ENCODE measurements at regions not wholly inside any gene's neighbourhood (a gene's known extent, or its start where the extent isn't known, plus 50 kb on each side); places are given as distances from the start of the nearest gene placed in this dataset.

- TF ChIP-seq GLIS3 (CRISPR knock-in tag; IDR thresholded peaks at IDR 0.05), result no peak
- no peak for TF ChIP-seq ZFP30 (CRISPR knock-in tag; IDR thresholded peaks at IDR 0.05)
- no peak for TF ChIP-seq RARB (CRISPR knock-in tag; IDR thresholded peaks at IDR 0.05)
- TF ChIP-seq ZNF565 (CRISPR knock-in tag; conservative IDR thresholded peaks at IDR 0.05; ENCODE audit: low read depth), result no peak
- TF ChIP-seq ARNTL (CRISPR knock-in tag; IDR thresholded peaks at IDR 0.05; ENCODE audit: borderline replicate concordance, low read depth), result no peak
- TF ChIP-seq ZFP3 (CRISPR knock-in tag; IDR thresholded peaks at IDR 0.05), result no peak
- no peak for TF ChIP-seq ZNF70 (CRISPR knock-in tag; IDR thresholded peaks at IDR 0.05)
- TF ChIP-seq CSDC2 (CRISPR knock-in tag; IDR thresholded peaks at IDR 0.05), result no peak
- no peak for TF ChIP-seq CREB5 (CRISPR knock-in tag; IDR thresholded peaks at IDR 0.05; ENCODE audit: low read depth)
- no peak for TF ChIP-seq ZC3H10 (CRISPR knock-in tag; IDR thresholded peaks at IDR 0.05)
- TF ChIP-seq SNAI2 (CRISPR knock-in tag; IDR thresholded peaks at IDR 0.05), result no peak
- TF ChIP-seq BACH2 (CRISPR knock-in tag; IDR thresholded peaks at IDR 0.05; ENCODE audit: borderline replicate concordance), result no peak
- no peak for TF ChIP-seq TCF4 (CRISPR knock-in tag; IDR thresholded peaks at IDR 0.05; ENCODE audit: borderline replicate concordance)
- no peak for TF ChIP-seq ZNF8 (CRISPR knock-in tag; IDR thresholded peaks at IDR 0.05)
- no peak for TF ChIP-seq POU6F1 (CRISPR knock-in tag; IDR thresholded peaks at IDR 0.05; ENCODE audit: borderline replicate concordance, low read depth)
- TF ChIP-seq PATZ1 (CRISPR knock-in tag; IDR thresholded peaks at IDR 0.05; ENCODE audit: borderline replicate concordance), result no peak
- ATAC-seq, result no peak
These were observed 777.9 kb upstream of the ARRDC4 start for GRCh38 chr15:97182581-97182980.

GRCh38 chr15:97189162-97189780, 771.2 kb upstream of the ARRDC4 start:
- ATAC-seq, result no peak
- TF ChIP-seq TOX (CRISPR knock-in tag; IDR thresholded peaks at IDR 0.05; ENCODE audit: borderline replicate concordance) (no peak), GLIS3 (CRISPR knock-in tag; IDR thresholded peaks at IDR 0.05) (no peak)

GRCh38 chr15:97194750-97195149, 765.8 kb upstream of the ARRDC4 start:
- TF ChIP-seq CREB5 (CRISPR knock-in tag; IDR thresholded peaks at IDR 0.05; ENCODE audit: low read depth), result no peak
- no peak for ATAC-seq

- no peak for ATAC-seq
- TF ChIP-seq ESRRG (CRISPR knock-in tag; IDR thresholded peaks at IDR 0.05) (no peak), ZNF8 (CRISPR knock-in tag; IDR thresholded peaks at IDR 0.05) (no peak), TCF4 (CRISPR knock-in tag; IDR thresholded peaks at IDR 0.05; ENCODE audit: borderline replicate concordance) (no peak), ISL1 (CRISPR knock-in tag; IDR thresholded peaks at IDR 0.05) (no peak), CSDC2 (CRISPR knock-in tag; IDR thresholded peaks at IDR 0.05) (no peak), OSR1 (CRISPR knock-in tag; IDR thresholded peaks at IDR 0.05) (no peak), ZC3H10 (CRISPR knock-in tag; IDR thresholded peaks at IDR 0.05) (no peak), PATZ1 (CRISPR knock-in tag; IDR thresholded peaks at IDR 0.05; ENCODE audit: borderline replicate concordance) (no peak), TOX (CRISPR knock-in tag; IDR thresholded peaks at IDR 0.05; ENCODE audit: borderline replicate concordance) (no peak), ZFP3 (CRISPR knock-in tag; IDR thresholded peaks at IDR 0.05) (no peak), CREB5 (CRISPR knock-in tag; IDR thresholded peaks at IDR 0.05; ENCODE audit: low read depth) (no peak)
These were observed 764.2 kb upstream of the ARRDC4 start for GRCh38 chr15:97196048-97197014.

Measured in SK-N-SH treated with all-trans-retinoic acid at 6 μM for 48 hours (cell line).